Ascending aorta (tissue), 2 donors: ENCODE measurements at regions not wholly inside any gene's neighbourhood (a gene's known extent, or its start where the extent isn't known, plus 50 kb on each side); places are given as distances from the start of the nearest gene placed in this dataset.
"Not testable (repeated sequence)": the region's sequence is repeated elsewhere in the genome, so short reads cannot be mapped to it uniquely, and the experiment has no call there.

Experiments
- DNase-seq, 2 donors: peaks; one replicate each; pipeline ENCODE4 v3.0.0-alpha.2; 2019; ENCODE audit warnings: low spot score in 2 of 2
- H3K27ac ChIP-seq, 2 donors: fragments of 200-600 bp; sonication (generic); one replicate each; pipeline ENCODE4 v1.5.1; 2016 to 2017; ENCODE audit warnings: mild to moderate bottlenecking in 1 of 2
- H3K27me3 ChIP-seq: fragments of 200-600 bp; sonication (generic); one replicate; pipeline ENCODE4 v1.5.1; 2017
- H3K36me3 ChIP-seq, 2 donors: fragments of 200-600 bp; sonication (generic); one replicate each; pipeline ENCODE4 v1.5.1; 2016
- H3K4me1 ChIP-seq, 2 donors: fragments of 200-600 bp; sonication (generic); one replicate each; pipeline ENCODE4 v1.5.1; 2016 to 2017; ENCODE audit warnings: mild to moderate bottlenecking in 1 of 2
- H3K4me3 ChIP-seq, 2 donors: fragments of 200-600 bp; sonication (generic); one replicate each; pipeline ENCODE4 v1.5.1; 2016 to 2017; ENCODE audit warnings: mild to moderate bottlenecking in 1 of 2
- H3K9me3 ChIP-seq, 2 donors: fragments of 200-600 bp; sonication (generic); one replicate each; pipeline ENCODE4 v1.5.1; 2016
- intact Hi-C: fragments of 100-400 bp; cut with DNase I; formaldehyde crosslinking; loops from one replicate; pipeline ENCODE4 v1.15.1; 2023
- TF ChIP-seq, protein P1 (sequence below), 3 experiments: fragments of 200-600 bp in 2 of 3; fragments of 450-650 bp in 1 of 3; sonication (generic) in 2 of 3; IDR thresholded peaks; one replicate each; pipeline ENCODE4 v1.5.1; 2016 to 2019; ENCODE audit warnings: antibody characterized with exemption in 3 of 3, mild to moderate bottlenecking in 1 of 3, moderate library complexity in 1 of 3

DNA sequence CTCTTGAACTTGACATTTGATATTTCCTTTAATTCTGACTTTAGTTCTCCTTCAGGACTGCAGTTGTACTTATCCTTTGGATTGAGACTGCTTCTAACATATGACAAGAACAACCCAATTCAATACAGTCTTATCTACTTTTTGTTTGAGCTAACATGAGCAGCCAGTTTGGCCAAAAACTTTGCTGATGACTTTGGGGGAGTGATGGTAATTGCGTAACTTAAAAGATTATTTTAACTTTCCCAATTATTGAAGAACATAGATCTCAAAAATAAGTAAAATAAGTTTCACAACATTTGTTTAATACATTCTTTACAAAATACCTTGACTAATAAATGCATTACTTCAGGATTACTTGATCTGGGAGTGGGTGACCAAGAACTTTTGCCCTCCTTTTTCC, 1311.1 kb upstream of the NRXN1 start:
- intact Hi-C loops: no loop called here
- no peak for DNase-seq
- Histone ChIP-seq H3K27ac (no peak overlapping the region), H3K4me3 (no peak overlapping the region), H3K9me3 (no peaks in the 10 kb centered on the region), H3K4me1 (no peaks in the 10 kb centered on the region), H3K27me3 (no peaks in the 10 kb centered on the region), H3K36me3 (no peaks in the 10 kb centered on the region)
- TF ChIP-seq, protein P1, sequence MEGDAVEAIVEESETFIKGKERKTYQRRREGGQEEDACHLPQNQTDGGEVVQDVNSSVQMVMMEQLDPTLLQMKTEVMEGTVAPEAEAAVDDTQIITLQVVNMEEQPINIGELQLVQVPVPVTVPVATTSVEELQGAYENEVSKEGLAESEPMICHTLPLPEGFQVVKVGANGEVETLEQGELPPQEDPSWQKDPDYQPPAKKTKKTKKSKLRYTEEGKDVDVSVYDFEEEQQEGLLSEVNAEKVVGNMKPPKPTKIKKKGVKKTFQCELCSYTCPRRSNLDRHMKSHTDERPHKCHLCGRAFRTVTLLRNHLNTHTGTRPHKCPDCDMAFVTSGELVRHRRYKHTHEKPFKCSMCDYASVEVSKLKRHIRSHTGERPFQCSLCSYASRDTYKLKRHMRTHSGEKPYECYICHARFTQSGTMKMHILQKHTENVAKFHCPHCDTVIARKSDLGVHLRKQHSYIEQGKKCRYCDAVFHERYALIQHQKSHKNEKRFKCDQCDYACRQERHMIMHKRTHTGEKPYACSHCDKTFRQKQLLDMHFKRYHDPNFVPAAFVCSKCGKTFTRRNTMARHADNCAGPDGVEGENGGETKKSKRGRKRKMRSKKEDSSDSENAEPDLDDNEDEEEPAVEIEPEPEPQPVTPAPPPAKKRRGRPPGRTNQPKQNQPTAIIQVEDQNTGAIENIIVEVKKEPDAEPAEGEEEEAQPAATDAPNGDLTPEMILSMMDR (IDR thresholded peaks at IDR 0.05): no peak

DNA sequence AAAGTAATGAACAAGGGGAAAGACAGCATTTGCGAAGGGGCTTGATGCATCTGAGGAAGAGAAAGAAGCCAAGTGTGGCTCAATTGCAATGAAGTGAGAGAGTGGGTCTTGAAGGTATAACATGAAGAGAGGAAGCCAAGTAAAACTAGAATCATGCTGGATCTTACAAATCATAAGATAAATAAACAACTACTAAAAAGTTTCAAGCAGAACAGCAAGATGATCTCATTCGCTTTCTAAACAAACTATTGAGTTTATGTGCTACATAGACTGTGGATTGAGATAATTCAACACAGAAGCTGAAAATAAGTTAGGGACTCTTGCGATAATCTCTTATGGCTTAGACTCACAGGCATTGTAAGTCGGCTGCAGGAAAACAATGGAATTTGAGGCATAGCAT, 1310.5 kb upstream of the NRXN1 start:
- Histone ChIP-seq H3K4me3 (no peak overlapping the region), H3K9me3 (no peaks in the 10 kb centered on the region), H3K36me3 (no peaks in the 10 kb centered on the region), H3K4me1 (no peaks in the 10 kb centered on the region), H3K27me3 (no peaks in the 10 kb centered on the region), H3K27ac (no peak overlapping the region)
- TF ChIP-seq, protein P1 (IDR thresholded peaks at IDR 0.05): no peak
- DNase-seq: no peak
- intact Hi-C loops: no loop called here

DNA sequence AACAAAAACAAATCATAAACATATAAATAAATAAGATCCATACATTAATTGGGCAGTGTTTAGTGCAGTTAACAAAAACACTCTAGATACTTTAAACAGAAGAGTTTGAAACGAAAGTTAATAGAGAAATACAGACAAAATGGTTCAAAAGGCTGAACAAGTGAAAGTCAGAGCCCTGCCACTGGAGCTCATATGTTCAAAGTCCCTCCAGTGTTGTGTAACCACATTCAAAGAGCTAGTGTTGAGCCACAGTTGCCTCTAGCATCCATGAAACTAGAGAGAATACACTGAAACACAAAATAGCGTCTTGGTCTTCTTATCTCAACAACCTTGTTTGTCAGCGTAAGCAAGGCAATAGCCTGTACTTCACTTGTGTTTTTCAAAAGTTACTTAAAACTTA, 1309.8 kb upstream of the NRXN1 start:
- Histone ChIP-seq H3K27me3 (no peaks in the 10 kb centered on the region), H3K4me3 (no peak overlapping the region), H3K4me1 (no peaks in the 10 kb centered on the region), H3K9me3 (no peaks in the 10 kb centered on the region), H3K36me3 (no peaks in the 10 kb centered on the region), H3K27ac (no peak overlapping the region)
- TF ChIP-seq, protein P1 (IDR thresholded peaks at IDR 0.05): no peak
- intact Hi-C loops: no loop called here
- no peak for DNase-seq

DNA sequence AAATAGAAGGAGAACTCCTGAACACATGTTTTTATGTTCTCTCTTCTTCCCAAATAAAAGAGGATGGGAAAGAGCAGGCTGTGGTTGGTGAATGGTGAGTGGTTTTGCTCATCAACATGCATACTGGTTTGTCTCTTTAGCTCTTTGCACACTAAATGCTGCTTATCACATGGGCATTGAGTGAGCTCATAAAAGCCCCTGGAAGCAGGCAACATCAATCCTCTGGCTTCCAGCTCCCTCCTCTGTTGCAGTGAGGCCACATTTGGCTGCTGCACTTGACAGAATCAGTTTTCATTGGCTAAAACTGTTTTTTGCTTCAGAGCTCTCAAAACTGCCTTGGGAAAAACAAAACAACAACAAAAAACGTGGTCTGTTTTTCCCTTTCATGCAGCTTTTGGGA, 1308.2 kb upstream of the NRXN1 start:
- no peak for DNase-seq
- H3K27me3 ChIP-seq: no peaks in the 10 kb centered on the region
- no peaks in the 10 kb centered on the region for H3K36me3 ChIP-seq
- H3K27ac ChIP-seq: no peak overlapping the region
- H3K4me1 ChIP-seq: no peaks in the 10 kb centered on the region
- H3K9me3 ChIP-seq: no peaks in the 10 kb centered on the region
- TF ChIP-seq, protein P1 (IDR thresholded peaks at IDR 0.05): no peak
- intact Hi-C loops: no loop called here
- H3K4me3 ChIP-seq: no peak overlapping the region

DNA sequence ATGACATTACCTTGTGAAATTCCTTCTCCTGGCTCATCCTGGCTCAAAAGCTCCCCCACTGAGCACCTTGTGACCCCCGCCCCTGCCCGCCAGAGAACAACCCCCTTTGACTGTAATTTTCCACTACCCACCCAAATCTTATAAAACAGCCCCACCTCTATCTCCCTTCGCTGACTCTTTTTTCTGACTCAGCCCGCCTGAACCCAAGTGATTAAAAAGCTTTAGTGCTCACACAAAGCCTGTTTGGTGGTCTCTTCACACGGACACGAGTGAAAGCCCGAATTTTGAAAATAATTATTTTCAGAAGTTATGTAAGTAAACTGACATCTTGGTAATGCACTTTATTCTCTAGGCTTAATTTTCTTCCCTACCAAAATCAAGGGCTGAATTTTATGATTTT, 1305.9 kb upstream of the NRXN1 start:
- H3K27ac ChIP-seq, DNase-seq, H3K4me1 ChIP-seq, H3K27me3 ChIP-seq, intact Hi-C loops, H3K4me3 ChIP-seq, H3K36me3 ChIP-seq, H3K9me3 ChIP-seq: not testable (repeated sequence)

DNA sequence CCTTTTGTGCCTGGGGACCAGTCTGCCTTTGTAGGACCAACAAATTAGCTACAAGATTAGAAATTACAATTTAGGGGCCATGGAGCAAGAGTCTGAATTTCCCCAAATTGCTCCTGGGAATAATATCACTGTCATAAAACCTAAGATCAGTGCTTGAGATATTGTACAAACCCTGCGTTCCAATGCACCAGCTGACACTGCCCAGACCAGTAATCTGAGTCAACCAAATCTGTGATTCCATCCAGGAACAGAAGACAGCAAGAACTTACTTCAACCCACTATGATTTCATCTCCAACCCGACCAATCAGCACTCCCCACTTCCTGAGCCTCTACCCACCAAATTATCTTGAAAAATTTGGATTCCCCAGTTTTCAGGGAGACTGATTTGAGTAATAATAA, 1305.0 kb upstream of the NRXN1 start:
- no peaks in the 10 kb centered on the region for H3K4me1 ChIP-seq
- H3K36me3 ChIP-seq: no peaks in the 10 kb centered on the region
- intact Hi-C loops: no loop called here
- no peak overlapping the region for H3K4me3 ChIP-seq
- H3K9me3 ChIP-seq: no peaks in the 10 kb centered on the region
- no peak overlapping the region for H3K27ac ChIP-seq
- TF ChIP-seq, protein P1 (IDR thresholded peaks at IDR 0.05): no peak
- no peak for DNase-seq
- no peaks in the 10 kb centered on the region for H3K27me3 ChIP-seq
